CD14-positive monocyte (primary cell): ENCODE measurements at regions not wholly inside any gene's neighbourhood (a gene's known extent, or its start where the extent isn't known, plus 50 kb on each side); places are given as distances from the start of the nearest gene placed in this dataset.

ENCODE experiments used
- DNase-seq, 3 donors: peaks; one replicate each; pipeline ENCODE4 v3.0.0-alpha.2; 2011 to 2022
- H2AFZ ChIP-seq: 2 replicates; pipeline ENCODE4 v1.6.0; 2012; ENCODE audit warnings: mild to moderate bottlenecking, low read depth, low read length, inconsistent platforms; ENCODE audit not compliant: insufficient read depth, poor library complexity, severe bottlenecking
- H3K27ac ChIP-seq, 2 donors: 1 replicate in 1 of 2; 2 replicates in 1 of 2; pipeline ENCODE4 v1.5.1; 2012 to 2013; ENCODE audit warnings: low read length in 2 of 2, control low read depth in 1 of 2, inconsistent platforms in 1 of 2, low read depth in 1 of 2, mild to moderate bottlenecking in 1 of 2
- H3K27me3 ChIP-seq, 2 donors: one replicate each; pipeline versions ENCODE4 v1.6.0 to v1.6.1; 2011 to 2013; ENCODE audit warnings: low read length in 2 of 2; ENCODE audit not compliant: control insufficient read depth in 2 of 2, insufficient read depth in 2 of 2
- H3K36me3 ChIP-seq, 2 donors: replicated peaks in 1 of 2; 1 replicate in 1 of 2; 2 replicates in 1 of 2; pipeline versions ENCODE4 v1.5.1 to v1.6.1; 2012 to 2013; ENCODE audit warnings: low read length in 2 of 2, control low read depth in 1 of 2, inconsistent platforms in 1 of 2, mild to moderate bottlenecking in 1 of 2; ENCODE audit not compliant: insufficient read depth in 2 of 2, control insufficient read depth in 1 of 2
- H3K4me1 ChIP-seq, 2 donors: 1 replicate in 1 of 2; 2 replicates in 1 of 2; pipeline versions ENCODE4 v1.5.1 to v1.6.1; 2012 to 2013; ENCODE audit warnings: low read length in 2 of 2, control low read depth in 1 of 2, inconsistent platforms in 1 of 2, mild to moderate bottlenecking in 1 of 2, moderate library complexity in 1 of 2; ENCODE audit not compliant: insufficient read depth in 2 of 2, control insufficient read depth in 1 of 2
- H3K4me2 ChIP-seq: replicated peaks from 2 replicates; pipeline ENCODE3; 2012; ENCODE audit warnings: low read length, moderate library complexity, mild to moderate bottlenecking; ENCODE audit not compliant: poor library complexity, severe bottlenecking; ENCODE audit errors: extremely low read depth
- H3K4me3 ChIP-seq, 3 experiments: fragments of 200-600 bp in 1 of 3; sonication (generic) in 1 of 3; replicated peaks in 1 of 3; 1 replicate in 2 of 3; 2 replicates in 1 of 3; pipeline ENCODE4 v1.5.1; 2011 to 2013; ENCODE audit warnings: low read length in 3 of 3, mild to moderate bottlenecking in 3 of 3, control low read depth in 2 of 3, low read depth in 2 of 3, inconsistent platforms in 1 of 3, moderate library complexity in 1 of 3
- H3K79me2 ChIP-seq: 2 replicates; pipeline ENCODE4 v1.6.0; 2012; ENCODE audit warnings: mild to moderate bottlenecking, control low read depth, inconsistent platforms, low read length, moderate library complexity; ENCODE audit not compliant: insufficient read depth
- H3K9ac ChIP-seq: 2 replicates; pipeline ENCODE4 v1.6.0; 2017; ENCODE audit warnings: low read length, mild to moderate bottlenecking; ENCODE audit not compliant: insufficient read depth, poor library complexity, severe bottlenecking
- H3K9me3 ChIP-seq, 2 donors: replicated peaks in 1 of 2; 1 replicate in 1 of 2; 2 replicates in 1 of 2; pipeline versions ENCODE4 v1.5.1 to v1.6.1; 2012 to 2013; ENCODE audit warnings: low read length in 2 of 2, control low read depth in 1 of 2; ENCODE audit not compliant: control insufficient read depth in 1 of 2, insufficient read depth in 1 of 2
- H4K20me1 ChIP-seq: 2 replicates; pipeline ENCODE4 v1.6.0; 2012; ENCODE audit warnings: mild to moderate bottlenecking, low read length, control low read depth, moderate library complexity; ENCODE audit not compliant: insufficient read depth
- H3K27ac Mint-ChIP-seq, 7 donors: one replicate each; pipeline ENCODE4 v1.8.0; 2020; ENCODE audit warnings: mild to moderate bottlenecking in 7 of 7, mixed read lengths in 7 of 7, moderate library complexity in 6 of 7, inconsistent platforms in 2 of 7
- H3K27me3 Mint-ChIP-seq, 3 donors: one replicate each; pipeline ENCODE4 v1.8.0; 2021 to 2022; ENCODE audit warnings: low read depth in 3 of 3, mild to moderate bottlenecking in 3 of 3, mixed read lengths in 3 of 3, moderate library complexity in 3 of 3, inconsistent platforms in 1 of 3
- H3K36me3 Mint-ChIP-seq, 2 donors: one replicate each; pipeline ENCODE4 v1.8.0; 2020; ENCODE audit warnings: mixed read lengths in 2 of 2, inconsistent platforms in 1 of 2, mild to moderate bottlenecking in 1 of 2
- H3K4me1 Mint-ChIP-seq: one replicate; pipeline ENCODE4 v1.8.0; 2020; ENCODE audit warnings: mild to moderate bottlenecking, mixed read lengths
- H3K4me3 Mint-ChIP-seq, 2 donors: one replicate each; pipeline ENCODE4 v1.8.0; 2020; ENCODE audit warnings: mild to moderate bottlenecking in 2 of 2, mixed read lengths in 2 of 2, moderate library complexity in 1 of 2
- H3K9me3 Mint-ChIP-seq, 7 donors: one replicate each; pipeline ENCODE4 v1.8.0; 2020 to 2022; ENCODE audit warnings: mixed read lengths in 7 of 7, mild to moderate bottlenecking in 6 of 7, moderate library complexity in 6 of 7, inconsistent platforms in 2 of 7
- WGBS: methylation state at CpG from one replicate; pipeline ENCODE4 v1.1.5; 2013; ENCODE audit warnings: missing lambda C conversion rate; ENCODE audit not compliant: insufficient coverage; 5-methylcytosine and 5-hydroxymethylcytosine counted together
- intact Hi-C, 2 donors: fragments of 100-400 bp; cut with micrococcal nuclease; formaldehyde crosslinking; loops; one replicate each; pipeline versions ENCODE4 v1.15.0 to v1.15.1; 2023
- TF ChIP-seq, protein P1 (sequence below): fragments of 200-600 bp; IDR thresholded peaks from one replicate; pipeline ENCODE4 v1.8.0; 2022; ENCODE audit warnings: antibody characterized with exemption, mild to moderate bottlenecking

DNA sequence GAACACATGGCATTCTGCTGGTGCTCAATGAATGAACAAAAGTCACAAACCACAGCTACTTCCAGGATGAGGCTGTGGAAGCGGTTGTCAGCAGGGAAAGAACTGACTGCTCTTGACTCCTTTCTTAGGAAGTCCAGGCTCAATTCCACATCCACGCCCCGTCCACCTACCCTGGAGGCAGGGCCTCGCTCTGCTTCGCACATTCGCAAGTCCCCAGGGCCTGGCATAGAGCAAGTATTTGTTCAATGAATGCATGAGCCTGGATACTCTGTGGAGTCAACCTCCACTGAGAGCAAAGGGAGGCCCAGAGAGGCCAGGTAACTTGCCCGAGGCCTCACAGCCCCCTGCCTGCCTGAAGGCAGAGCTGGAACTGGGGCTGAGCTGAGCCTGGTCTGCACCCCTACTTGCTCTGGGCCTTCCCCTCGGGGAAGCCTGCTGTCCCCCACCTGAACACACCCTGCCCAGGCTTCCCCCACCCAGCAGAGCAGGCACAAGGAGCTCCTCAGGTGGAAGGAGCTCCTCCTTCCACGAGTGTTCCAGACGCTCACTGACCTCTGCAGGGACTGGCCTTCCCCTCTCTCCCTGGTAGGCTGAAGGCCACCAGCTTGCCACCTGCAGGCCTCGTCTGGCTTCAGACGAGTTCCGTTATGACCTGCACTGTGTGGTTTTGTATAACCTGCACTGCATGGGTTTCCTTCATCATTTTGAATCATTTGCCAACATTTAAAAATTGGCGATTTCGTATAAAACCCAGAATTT is 119.3 kb upstream of the PTPN1 start:
- no peaks in the 10 kb centered on the region for H3K27me3 ChIP-seq
- DNase-seq, result no peak
- no peaks in the 10 kb centered on the region for H4K20me1 ChIP-seq
- Mint-ChIP-seq H3K4me3 (no peak overlapping the region), H3K27me3 (peaks cover 5 to 20% (median 10%) of the 10 kb centered on the region in 3 donors), H3K36me3 (peaks cover 0 to under 1% of the 10 kb centered on the region in 2 donors), H3K27ac (peak overlapping the region in 1 of 7 donors; percentile 28), H3K4me1 (peaks cover 45% of the 10 kb centered on the region), H3K9me3 (no peaks in the 10 kb centered on the region)
- H3K9me3 ChIP-seq, result no peaks in the 10 kb centered on the region
- intact Hi-C loops, result no loop called here
- no peak overlapping the region for H2AFZ ChIP-seq
- no peaks in the 10 kb centered on the region for H3K36me3 ChIP-seq
- no peak overlapping the region for H3K4me2 ChIP-seq
- no peak overlapping the region for H3K9ac ChIP-seq
- no peak overlapping the region for H3K4me3 ChIP-seq
- TF ChIP-seq, protein P1, sequence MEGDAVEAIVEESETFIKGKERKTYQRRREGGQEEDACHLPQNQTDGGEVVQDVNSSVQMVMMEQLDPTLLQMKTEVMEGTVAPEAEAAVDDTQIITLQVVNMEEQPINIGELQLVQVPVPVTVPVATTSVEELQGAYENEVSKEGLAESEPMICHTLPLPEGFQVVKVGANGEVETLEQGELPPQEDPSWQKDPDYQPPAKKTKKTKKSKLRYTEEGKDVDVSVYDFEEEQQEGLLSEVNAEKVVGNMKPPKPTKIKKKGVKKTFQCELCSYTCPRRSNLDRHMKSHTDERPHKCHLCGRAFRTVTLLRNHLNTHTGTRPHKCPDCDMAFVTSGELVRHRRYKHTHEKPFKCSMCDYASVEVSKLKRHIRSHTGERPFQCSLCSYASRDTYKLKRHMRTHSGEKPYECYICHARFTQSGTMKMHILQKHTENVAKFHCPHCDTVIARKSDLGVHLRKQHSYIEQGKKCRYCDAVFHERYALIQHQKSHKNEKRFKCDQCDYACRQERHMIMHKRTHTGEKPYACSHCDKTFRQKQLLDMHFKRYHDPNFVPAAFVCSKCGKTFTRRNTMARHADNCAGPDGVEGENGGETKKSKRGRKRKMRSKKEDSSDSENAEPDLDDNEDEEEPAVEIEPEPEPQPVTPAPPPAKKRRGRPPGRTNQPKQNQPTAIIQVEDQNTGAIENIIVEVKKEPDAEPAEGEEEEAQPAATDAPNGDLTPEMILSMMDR, result no peak
- 95% methylated on average over 15 of the region's 15 CpGs for WGBS
- H3K79me2 ChIP-seq, result no peaks in the 10 kb centered on the region
- H3K4me1 ChIP-seq, result peaks cover 40 to 48% of the 10 kb centered on the region in 2 donors
- no peak overlapping the region for H3K27ac ChIP-seq

DNA sequence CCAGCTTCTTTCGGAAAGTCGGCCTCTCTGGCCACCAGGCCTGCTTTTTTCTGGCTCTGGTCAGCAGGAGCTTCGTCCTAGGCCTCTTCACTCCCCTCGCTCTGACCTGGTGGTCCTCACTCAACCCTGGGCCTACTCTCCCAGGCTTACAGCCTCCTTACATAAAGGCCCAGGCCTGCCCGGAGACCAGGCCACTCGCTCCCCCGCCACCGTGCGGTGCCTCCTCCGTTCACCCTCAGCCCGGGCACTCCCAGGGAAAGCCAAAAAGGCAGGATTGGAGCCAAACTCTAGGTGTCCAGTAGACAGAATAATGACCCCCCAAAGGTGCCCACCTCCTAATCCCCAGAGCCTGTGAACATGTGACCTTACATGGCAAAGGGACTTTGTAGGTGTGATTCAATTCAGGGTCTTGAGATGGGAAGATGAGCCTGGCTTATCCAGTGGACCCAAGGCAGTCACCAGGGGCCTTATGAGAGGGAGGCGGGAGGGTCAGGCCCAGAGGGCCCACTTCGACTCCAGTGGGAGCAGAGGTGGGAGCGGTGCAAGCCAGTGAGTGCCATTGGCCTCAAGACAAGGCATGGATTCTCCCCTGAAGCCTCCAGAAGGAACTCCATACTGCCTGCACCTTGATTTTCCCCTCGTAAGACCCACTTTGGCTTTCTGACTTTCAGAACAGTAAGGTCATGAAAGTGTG is 118.6 kb upstream of the PTPN1 start:
- Histone ChIP-seq H3K4me1 (peaks cover 33 to 43% of the 10 kb centered on the region in 2 donors), H4K20me1 (no peaks in the 10 kb centered on the region), H3K9me3 (no peaks in the 10 kb centered on the region), H3K9ac (no peak overlapping the region), H3K27ac (no peak overlapping the region), H3K4me2 (no peak overlapping the region), H2AFZ (no peak overlapping the region), H3K4me3 (no peak overlapping the region), H3K27me3 (no peaks in the 10 kb centered on the region), H3K79me2 (no peaks in the 10 kb centered on the region), H3K36me3 (no peaks in the 10 kb centered on the region)
- Mint-ChIP-seq H3K4me1 (peaks cover 38% of the 10 kb centered on the region), H3K27me3 (peaks cover 5 to 16% (median 10%) of the 10 kb centered on the region in 3 donors), H3K27ac (no peak overlapping the region), H3K36me3 (no peaks in the 10 kb centered on the region), H3K4me3 (no peak overlapping the region), H3K9me3 (no peaks in the 10 kb centered on the region)
- WGBS, result 99% methylated on average over 7 of the region's 15 CpGs
- DNase-seq, result no peak
- TF ChIP-seq, protein P1, result no peak
- intact Hi-C loops, result no loop called here
